ENCODE measurements at regions not wholly inside any gene's neighbourhood (a gene's known extent, or its start where the extent isn't known, plus 50 kb on each side); places are given as distances from the start of the nearest gene placed in this dataset.
"Not testable (repeated sequence)": the region's sequence is repeated elsewhere in the genome, so short reads cannot be mapped to it uniquely, and the experiment has no call there.

DNA sequence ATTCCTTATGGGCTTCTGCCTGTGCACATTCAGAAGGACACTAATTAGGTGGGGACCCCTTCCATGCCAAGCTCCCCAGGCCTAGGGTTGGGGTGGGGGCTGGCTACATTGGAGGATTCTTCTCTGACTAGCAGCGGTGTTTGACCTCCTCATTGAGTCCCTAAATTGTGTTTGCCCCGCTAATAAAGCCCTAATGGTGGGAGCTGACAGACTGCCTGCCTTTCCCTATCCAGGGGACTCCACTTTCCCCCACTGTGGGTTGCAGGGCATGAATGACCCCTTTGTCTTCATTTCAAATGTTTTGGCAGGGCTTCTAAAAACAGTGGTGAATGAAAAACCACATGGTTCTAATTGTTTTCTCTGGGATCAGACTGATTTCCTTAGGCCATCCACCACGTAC lies 476.8 kb upstream of the CDH11 start:
- DNase-seq = no peak

DNA sequence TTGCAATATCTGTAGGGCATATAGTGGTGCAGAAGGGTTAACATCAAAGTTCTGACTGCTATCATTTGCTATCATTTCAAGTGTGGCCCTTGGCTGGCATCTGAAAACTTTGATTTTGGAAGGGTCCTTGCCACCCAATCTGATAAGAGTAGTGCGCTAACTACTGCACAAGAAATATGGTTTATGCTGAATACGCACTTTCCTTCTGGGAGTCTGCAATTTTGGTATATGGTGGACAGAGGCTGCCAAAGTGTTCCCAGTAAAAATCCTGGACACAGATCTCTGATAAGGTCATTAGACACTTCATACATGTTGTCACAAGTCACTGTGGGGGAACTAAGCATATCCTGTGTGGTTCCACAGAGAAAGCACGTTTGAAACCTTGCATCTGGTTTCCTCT lies 461.6 kb upstream of the CDH11 start:
- DNase-seq = no peak

DNA sequence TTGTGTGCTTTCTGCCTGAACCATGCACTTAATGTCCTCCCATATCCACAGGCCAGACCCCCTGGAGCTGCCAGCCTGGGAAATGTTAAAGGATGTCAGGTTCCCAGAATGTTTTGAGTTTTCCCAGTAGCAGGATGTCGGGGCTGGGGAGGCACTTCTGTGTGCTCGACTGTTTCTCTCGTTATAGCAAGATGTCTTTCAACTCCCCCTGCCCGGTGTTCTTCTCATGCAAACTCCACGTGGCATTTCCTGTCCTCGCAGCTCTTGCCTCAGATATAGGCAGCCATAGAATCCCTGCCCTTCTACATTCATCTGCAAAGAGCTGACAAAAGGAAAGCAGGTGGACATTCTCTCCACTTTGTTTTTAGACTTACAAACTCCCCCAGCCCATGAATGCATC lies 457.2 kb upstream of the CDH11 start:
- no peak for DNase-seq

- peak; percentile 4 for DNase-seq
These were observed 454.8 kb upstream of the CDH11 start for GRCh38 chr16:65576631-65577030.

- no peak for DNase-seq
These were observed 454.3 kb upstream of the CDH11 start for GRCh38 chr16:65576139-65576538.

DNA sequence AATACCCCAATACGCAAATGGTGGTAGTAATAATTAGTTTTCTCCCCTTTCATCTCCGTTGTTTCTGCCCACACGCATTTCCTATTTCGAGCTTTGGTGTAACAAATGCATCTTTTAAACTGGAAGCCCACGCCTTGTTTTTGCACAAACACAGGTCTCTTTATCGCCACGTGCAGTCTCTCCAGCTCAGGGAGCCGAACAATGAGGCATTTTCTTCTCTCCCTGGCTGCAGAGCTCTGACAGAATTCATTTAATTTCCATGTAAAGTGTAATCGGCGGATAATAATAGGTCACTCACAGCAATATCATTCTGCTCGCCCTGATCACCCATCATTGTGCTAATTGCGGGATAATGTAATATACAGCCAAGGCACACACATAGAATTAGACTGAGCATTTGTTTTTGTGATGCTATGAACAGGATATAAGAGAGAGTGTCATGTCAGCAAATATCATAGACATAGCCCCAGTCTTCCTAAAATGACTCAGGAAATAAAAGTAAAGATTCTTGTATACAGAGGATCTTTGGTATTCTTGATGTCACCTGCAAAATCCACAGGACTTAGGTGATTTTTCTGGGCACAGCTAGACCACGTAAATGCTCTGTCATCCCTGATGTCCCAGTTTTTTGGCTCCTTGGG lies 452.6 kb upstream of the CDH11 start:
- no peak for DNase-seq

DNA sequence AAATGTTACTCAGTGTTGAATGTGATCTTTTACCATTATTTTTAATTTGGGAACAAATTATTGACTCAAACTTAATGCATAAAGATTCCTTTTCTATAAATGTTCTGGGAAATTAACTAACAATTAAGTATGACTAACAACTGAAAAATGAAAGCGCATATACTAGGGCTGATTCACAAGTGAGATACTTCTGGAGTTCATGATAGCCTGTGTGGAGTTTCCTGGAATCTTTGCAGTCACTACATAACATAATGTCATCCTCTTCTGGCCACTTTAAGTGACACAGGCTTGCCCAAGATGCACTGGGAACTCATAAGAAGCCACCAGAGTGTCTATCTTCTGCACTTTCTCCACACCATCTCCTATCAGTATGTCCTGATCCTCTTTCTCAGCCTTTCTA lies 450.3 kb upstream of the CDH11 start:
- DNase-seq = no peak

DNA sequence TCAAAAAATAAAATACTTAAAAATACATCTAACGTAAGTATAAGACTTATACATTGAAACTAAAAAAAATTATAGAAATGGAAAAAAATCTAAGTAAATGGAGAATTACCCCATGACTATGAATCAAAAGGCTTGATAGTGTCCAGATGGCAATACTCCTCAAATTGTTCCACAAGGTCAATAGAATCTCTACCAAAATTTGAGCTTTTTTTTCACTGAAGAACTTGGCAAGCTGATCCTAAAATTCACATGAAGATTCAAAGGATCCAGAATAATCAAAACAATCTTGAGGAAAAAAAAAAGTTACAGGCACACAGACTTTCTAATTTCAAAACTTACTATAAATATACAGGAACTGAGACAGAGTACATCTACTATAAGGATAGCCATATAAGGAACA lies 448.4 kb upstream of the CDH11 start:
- DNase-seq = no peak

DNA sequence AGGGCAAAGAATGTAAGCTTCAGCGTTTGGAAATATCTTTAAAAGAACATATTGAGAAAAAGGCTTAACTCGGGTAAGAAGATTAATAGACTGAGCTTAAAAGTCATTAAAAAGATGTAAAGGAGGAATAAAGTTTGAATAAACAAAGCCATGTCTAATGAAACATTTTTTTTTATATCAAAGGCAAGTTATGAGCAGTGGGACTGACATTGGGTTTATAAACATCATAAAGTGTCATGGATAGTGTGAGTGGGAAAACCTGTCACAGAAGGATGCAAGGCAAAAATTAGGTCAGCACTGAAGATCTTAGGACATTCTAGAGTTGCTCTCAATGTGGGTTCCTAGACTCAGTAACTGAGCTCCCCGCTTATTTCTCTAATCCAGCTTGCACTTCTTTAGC lies 438.0 kb upstream of the CDH11 start:
- DNase-seq = no peak

DNA sequence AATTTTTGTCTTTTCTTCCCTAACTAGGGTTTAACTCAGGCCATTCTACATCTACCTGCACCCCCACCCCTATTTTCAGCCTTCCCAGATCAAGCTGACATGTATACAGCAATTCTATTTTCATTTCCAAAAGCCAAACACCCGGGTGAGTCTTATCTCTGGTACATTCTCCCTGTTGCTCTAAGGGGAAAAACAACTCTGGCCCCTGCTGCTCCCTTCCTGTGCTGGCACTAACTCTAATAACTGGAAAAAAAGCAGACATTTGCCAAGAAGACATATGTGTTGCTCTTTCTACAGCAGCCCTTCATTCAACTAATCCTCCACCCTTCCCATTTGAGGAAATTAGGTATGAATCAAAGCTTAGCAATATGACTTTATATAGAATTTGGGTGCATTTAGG lies 427.8 kb upstream of the CDH11 start:
- not testable (repeated sequence) for DNase-seq

DNA sequence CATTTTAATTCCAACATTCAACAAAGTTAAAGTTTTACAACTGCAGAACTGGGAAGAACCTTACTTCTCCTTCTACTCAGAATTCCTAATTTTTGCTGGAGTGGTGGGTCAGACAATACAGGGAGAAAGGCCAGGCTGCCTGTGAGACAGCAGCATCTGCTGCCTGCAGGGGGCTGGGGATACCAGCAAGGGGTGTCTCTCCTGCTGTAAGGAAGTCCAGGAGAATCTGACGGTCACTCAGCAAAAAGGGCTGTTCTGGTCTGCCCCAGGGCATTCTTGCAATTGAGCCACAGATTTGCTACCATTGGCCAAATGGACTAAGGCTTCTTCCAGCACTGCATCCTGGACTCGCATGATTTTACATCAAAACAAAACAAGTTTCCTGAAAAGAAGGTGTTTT lies 426.6 kb upstream of the CDH11 start:
- no peak for DNase-seq

GRCh38 chr16:65547772-65548446 lies 426.0 kb upstream of the CDH11 start:
- DNase-seq = no peak

GRCh38 chr16:65546353-65546791 lies 424.5 kb upstream of the CDH11 start:
- no peak for DNase-seq

DNA sequence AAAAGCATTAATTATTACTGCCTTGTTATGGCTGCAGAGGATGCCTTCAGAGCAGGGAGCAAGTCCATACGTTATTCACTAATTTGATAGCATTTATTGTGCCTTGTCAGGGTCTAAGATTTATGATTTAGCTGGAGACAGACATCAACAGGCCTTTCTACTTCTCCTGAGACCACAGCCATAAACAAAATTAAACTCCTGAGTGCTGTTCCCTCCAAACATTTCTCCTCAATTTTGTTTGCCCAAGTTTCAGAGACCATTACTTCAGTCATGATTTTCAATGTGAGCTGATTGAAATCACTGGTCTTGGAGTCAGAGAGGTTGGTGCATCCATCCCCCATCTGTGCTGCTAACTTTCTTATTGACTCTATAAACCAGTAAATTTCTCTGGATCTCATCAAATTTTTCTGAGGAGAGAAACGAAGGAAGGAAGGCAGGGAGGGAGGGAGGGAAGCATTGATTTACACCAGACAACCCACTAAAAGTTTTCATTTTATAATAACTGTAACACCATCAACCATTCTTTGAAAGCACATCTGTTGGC lies 423.6 kb upstream of the CDH11 start:
- no peak for DNase-seq

DNA sequence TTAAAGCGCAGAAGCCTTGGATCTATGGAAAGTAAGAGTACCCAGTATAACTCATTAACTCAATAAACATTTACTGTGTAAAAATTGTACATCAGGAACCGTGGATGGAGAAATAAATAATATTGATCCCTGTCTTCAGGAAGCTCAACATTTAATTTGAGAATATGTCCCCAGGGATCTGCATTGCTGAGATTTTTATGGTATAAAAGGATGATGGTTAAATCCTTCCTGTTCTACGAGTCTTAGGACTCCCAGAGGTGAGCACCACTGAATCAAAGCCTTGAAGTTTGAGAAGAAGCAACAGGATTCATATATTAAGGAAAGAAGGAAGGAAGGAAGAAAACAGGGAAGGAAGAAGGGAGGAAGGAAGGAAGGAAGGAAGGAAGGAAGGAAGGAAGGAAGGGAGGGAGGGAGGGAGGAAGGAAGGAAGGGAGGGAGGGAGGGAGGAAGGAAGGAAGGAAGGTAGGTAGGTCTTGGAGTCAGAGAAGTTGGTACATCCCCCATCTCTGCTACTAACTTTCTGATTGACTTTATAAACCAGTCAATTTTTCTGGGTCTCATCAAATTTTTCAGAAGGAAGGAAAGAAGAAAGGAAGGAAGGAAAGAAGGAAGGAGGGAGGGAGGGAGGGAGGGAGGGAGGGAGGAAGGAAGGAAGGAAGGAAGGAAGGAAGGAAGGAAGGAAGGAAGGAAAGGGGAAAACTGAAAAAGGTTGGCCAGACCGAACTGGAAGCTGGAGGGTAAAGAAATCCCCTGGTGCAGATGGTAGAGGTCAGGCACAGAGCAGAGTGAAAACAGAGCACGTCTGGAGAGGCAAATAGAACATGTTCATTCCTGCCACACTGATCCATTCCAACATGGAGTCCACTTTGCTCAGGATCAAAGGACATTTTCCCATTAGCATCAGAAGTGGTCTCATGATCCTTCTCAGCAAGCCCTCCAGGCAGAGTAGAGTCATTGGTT lies 422.2 kb upstream of the CDH11 start:
- no peak for DNase-seq

- no peak for DNase-seq
These were observed 419.8 kb upstream of the CDH11 start for GRCh38 chr16:65541646-65542045.

DNA sequence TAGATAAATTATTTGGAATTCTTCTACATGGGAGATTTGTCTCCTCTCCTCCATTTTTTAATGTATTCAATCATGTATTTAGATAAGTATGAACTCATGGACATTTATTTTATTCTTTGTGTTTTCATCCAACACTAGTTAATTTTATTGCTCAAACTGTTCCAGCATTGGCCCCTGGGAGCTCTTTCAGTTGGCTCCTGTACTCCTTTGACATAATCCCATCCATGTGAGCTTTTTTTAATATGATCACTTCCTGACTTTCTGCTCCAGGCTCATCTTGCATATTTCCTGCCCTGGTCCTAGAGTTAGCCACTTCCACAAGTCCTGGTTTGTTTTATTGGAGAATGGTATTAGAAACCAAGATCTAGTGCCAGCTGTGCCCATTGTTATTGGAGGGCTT lies 419.0 kb upstream of the CDH11 start:
- DNase-seq = no peak

DNA sequence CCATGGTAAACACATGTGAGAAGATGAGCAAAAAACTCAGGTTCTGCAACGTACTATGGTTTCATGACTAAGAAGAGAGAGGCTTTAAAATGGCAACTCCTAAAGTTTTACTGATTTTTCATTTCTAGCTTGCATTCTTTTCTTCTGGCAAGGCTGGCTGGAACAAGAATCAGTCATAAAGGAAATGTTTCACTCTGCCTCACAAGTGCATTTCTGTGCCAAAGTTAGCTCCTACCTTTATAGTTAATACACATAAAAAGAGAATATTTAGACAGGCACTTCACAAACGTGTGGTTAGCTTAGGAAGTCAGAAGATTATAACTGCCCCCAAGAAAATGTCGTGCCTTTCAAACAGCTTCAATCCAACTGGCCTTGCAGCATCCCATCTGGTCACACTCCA lies 417.1 kb upstream of the CDH11 start:
- no peak for DNase-seq

GRCh38 chr16:65537336-65537735 lies 415.5 kb upstream of the CDH11 start:
- no peak for DNase-seq

DNA sequence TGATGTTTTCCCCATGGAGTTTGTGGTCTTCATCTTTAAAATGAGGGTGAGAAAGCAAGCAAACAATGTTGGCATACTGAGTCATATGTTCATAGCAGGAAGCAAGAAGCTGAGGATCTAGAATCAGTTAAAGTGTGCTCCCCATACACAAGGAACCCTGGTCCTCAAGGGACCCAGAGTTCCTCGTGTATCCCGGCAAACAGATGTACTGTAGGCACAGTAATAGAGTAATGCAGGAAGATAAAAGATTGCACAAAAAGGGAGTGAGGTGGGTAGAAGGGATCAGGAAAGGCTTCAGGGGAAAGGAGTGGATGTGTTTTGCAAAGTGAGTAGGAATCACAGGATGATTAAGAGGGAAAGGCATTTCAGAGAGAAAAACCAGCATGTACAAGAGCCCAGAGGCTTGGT lies 412.3 kb upstream of the CDH11 start:
- DNase-seq = no peak

- no peak for DNase-seq
These were observed 411.0 kb upstream of the CDH11 start for GRCh38 chr16:65532846-65533245.

GRCh38 chr16:65532258-65532657 lies 410.4 kb upstream of the CDH11 start:
- DNase-seq = no peak

- no peak for DNase-seq
These were observed 409.6 kb upstream of the CDH11 start for GRCh38 chr16:65531475-65531874.

DNA sequence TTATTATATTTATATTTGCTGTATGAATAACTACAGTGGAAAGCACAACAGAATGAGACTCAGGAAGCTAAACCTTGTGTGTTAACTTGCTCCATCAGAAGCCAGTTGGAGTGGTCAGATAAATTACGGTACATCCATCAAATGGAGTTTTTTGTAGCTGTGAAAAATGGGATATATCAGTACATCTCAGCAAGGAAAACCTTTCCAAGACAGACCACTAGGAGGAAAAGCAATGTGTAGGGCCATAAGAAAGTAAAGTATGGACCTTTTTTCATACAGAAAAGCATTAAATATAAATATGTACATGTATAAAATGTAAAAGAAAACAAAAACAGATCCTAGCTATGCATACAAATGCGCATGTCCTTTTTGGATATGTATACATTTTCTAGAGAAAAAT lies 403.8 kb upstream of the CDH11 start:
- no peak for DNase-seq
